ENCODE measurements at regions not wholly inside any gene's neighbourhood (a gene's known extent, or its start where the extent isn't known, plus 50 kb on each side); places are given as distances from the start of the nearest gene placed in this dataset.
"Not testable (repeated sequence)": the region's sequence is repeated elsewhere in the genome, so short reads cannot be mapped to it uniquely, and the experiment has no call there.

- TF ChIP-seq, protein P1, sequence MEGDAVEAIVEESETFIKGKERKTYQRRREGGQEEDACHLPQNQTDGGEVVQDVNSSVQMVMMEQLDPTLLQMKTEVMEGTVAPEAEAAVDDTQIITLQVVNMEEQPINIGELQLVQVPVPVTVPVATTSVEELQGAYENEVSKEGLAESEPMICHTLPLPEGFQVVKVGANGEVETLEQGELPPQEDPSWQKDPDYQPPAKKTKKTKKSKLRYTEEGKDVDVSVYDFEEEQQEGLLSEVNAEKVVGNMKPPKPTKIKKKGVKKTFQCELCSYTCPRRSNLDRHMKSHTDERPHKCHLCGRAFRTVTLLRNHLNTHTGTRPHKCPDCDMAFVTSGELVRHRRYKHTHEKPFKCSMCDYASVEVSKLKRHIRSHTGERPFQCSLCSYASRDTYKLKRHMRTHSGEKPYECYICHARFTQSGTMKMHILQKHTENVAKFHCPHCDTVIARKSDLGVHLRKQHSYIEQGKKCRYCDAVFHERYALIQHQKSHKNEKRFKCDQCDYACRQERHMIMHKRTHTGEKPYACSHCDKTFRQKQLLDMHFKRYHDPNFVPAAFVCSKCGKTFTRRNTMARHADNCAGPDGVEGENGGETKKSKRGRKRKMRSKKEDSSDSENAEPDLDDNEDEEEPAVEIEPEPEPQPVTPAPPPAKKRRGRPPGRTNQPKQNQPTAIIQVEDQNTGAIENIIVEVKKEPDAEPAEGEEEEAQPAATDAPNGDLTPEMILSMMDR (IDR thresholded peaks at IDR 0.05; ENCODE audit: poor library complexity, severe bottlenecking), result not testable (repeated sequence)
- not testable (repeated sequence) for TF ChIP-seq POLR2AphosphoS5 (IDR thresholded peaks at IDR 0.05); TAF1 (IDR thresholded peaks at IDR 0.05; ENCODE audit: low read depth); EP300 (conservative IDR thresholded peaks at IDR 0.05; ENCODE audit: poor library complexity, severe bottlenecking); EZH2 (IDR thresholded peaks at IDR 0.05; ENCODE audit: borderline replicate concordance, insufficient read depth, low read length, poor library complexity, severe bottlenecking); RAD21 (conservative IDR thresholded peaks at IDR 0.05); SMC3 (conservative IDR thresholded peaks at IDR 0.05; ENCODE audit: poor library complexity)
Observed at GRCh38 chr14:27640688-27641087, 1042.9 kb upstream of the NOVA1 start.
